ENCODE measurements at regions not wholly inside any gene's neighbourhood (a gene's known extent, or its start where the extent isn't known, plus 50 kb on each side); places are given as distances from the start of the nearest gene placed in this dataset.

DNA sequence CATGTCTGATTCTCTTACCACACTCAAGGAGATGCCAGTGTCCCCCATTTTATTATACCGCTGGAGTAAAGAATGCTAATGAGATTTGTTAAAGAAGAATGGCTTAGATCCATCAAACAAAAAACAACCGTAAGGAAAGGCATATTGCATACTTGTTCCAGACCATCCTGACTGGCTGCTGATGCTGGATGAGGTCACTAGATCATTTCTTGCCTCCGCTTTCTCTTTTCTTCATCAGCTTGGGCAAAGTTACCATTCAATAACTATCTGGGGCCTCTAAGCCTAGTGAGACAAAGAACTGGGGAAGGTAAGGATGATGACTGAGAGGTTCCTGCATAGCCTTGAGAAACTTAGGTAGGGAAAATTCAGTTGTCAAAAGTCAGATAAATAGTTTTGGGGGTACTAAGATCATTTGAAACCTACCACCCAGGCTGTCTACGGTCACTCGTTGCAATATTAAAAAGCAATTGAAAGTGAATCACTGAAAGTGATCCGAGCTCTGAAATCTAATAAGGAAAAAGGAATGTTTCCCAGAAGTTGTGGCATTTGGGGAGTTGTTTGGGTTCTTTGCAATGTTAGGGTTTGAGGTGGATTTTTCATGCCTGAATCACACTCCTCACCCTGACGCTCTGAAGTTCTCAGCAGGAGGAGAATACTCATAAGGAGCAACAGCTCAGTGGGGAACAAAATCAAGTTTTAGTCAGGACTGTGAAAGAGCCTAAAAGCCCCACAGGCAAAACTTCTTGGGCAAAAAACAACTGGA lies 176.8 kb downstream of the HHIPL2 start:
- H3K4me3 ChIP-seq (ENCODE audit: low read depth, low read length), result no peak overlapping the region
- TF ChIP-seq CTCF (conservative IDR thresholded peaks at IDR 0.05; ENCODE audit: low read depth, low read length), result no peak
- DNase-seq (ENCODE audit: low read depth), result peak; percentile 80

GRCh38 chr1:222370081-222370912 lies 177.6 kb downstream of the HHIPL2 start:
- TF ChIP-seq CTCF (conservative IDR thresholded peaks at IDR 0.05; ENCODE audit: low read depth, low read length), result no peak
- no peak overlapping the region for H3K4me3 ChIP-seq (ENCODE audit: low read depth, low read length)
- peak; percentile 33 for DNase-seq (ENCODE audit: low read depth)

GRCh38 chr1:222369148-222369547 lies 178.8 kb downstream of the HHIPL2 start:
- no peak overlapping the region for H3K4me3 ChIP-seq (ENCODE audit: low read depth, low read length)
- TF ChIP-seq CTCF (conservative IDR thresholded peaks at IDR 0.05; ENCODE audit: low read depth, low read length), result no peak
- DNase-seq (ENCODE audit: low read depth), result no peak

GRCh38 chr1:222358100-222358499 lies 189.8 kb downstream of the HHIPL2 start:
- no peak for TF ChIP-seq CTCF (conservative IDR thresholded peaks at IDR 0.05; ENCODE audit: low read depth, low read length)

GRCh38 chr1:222357252-222357651 lies 190.7 kb downstream of the HHIPL2 start:
- no peak for TF ChIP-seq CTCF (conservative IDR thresholded peaks at IDR 0.05; ENCODE audit: low read depth, low read length)
- H3K4me3 ChIP-seq (ENCODE audit: low read depth, low read length), result no peak overlapping the region
- DNase-seq (ENCODE audit: low read depth), result no peak

More at GRCh38 chr1:222358100-222358499, 189.8 kb downstream of the HHIPL2 start:
- DNase-seq (ENCODE audit: low read depth), result no peak
- H3K4me3 ChIP-seq (ENCODE audit: low read depth, low read length), result no peak overlapping the region

GRCh38 chr1:222347627-222348026 lies 200.3 kb downstream of the HHIPL2 start:
- no peak for DNase-seq (ENCODE audit: low read depth)
- TF ChIP-seq CTCF (conservative IDR thresholded peaks at IDR 0.05; ENCODE audit: low read depth, low read length), result no peak
- H3K4me3 ChIP-seq (ENCODE audit: low read depth, low read length), result no peak overlapping the region
